ENCODE measurements at regions not wholly inside any gene's neighbourhood (a gene's known extent, or its start where the extent isn't known, plus 50 kb on each side); places are given as distances from the start of the nearest gene placed in this dataset.
A peak's percentile ranks its signal among the peaks of the same experiment; 100 is the strongest.
"Not testable (repeated sequence)": the region's sequence is repeated elsewhere in the genome, so short reads cannot be mapped to it uniquely, and the experiment has no call there.

- no peak for DNase-seq (ENCODE audit: low spot score)
These were observed 104.9 kb downstream of the CDC7 start for GRCh38 chr1:91605566-91605965.

GRCh38 chr1:91606546-91607078, 106.0 kb downstream of the CDC7 start:
- no peak for DNase-seq (ENCODE audit: low spot score)

DNA sequence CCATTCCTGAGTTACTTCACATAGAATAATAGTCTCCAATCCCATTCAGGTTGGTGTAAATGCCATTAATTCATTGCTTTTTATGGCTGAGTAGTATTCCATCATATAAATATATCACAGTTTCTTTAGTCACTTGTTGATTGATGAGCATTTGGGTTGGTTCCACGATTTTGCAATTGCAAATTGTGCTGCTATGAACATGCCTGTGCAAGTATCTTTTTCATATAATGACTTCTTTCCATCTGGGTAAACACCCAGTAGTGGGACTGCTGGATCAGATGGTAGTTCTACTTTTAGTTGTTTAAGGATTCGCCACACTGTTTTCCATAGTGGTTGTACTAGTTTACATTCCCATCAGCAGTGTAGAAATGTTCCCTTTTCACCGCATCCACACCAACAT, 107.0 kb downstream of the CDC7 start:
- DNase-seq (ENCODE audit: low spot score) = not testable (repeated sequence)

GRCh38 chr1:91608876-91609275, 108.2 kb downstream of the CDC7 start:
- DNase-seq (ENCODE audit: low spot score) = no peak

GRCh38 chr1:91609551-91609950, 108.9 kb downstream of the CDC7 start:
- no peak for DNase-seq (ENCODE audit: low spot score)

- no peak for DNase-seq (ENCODE audit: low spot score)
These were observed 109.5 kb downstream of the CDC7 start for GRCh38 chr1:91610102-91610501.

DNA sequence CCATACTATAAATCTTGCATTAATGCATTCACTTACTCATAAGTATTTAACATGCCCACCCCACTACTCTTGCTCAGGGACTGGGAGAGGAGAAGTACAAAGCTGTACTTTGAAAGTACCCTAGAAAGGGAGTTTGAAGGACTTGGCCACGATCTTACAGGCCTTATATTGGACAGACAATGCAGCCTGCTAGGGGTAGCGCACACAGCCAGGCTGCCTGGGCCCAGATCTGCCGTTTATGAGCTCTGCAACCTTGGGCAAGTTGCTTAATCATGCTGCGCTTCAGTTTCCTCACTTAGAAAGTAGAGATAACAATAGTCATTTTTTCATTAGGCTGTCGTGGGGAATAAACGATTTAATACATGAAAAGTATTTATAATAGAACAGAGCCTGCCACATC, 110.1 kb downstream of the CDC7 start:
- no peak for DNase-seq (ENCODE audit: low spot score)

- peak; percentile 71 for DNase-seq (ENCODE audit: low spot score)
These were observed 110.8 kb downstream of the CDC7 start for GRCh38 chr1:91611483-91611917.

GRCh38 chr1:91613595-91613994, 112.9 kb downstream of the CDC7 start:
- DNase-seq (ENCODE audit: low spot score) = no peak

DNA sequence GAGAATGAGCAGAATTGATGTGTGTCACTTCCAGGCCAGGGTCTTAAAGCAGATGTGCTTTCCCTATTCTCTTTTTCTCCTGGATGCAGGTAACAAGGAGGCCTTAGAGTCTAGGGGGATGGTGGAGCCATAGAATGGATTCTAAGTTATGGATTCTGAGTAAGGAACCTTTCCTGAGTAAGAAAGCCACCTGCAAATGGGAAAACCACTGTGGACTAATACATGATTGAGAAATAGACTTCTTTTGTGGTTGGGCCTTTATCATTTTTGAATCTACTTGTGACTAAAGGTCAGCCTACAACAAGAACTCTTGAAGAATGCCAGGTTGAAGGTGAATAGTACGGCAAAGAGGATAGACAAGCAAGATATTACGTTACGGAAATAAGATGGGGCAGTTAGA, 116.1 kb downstream of the CDC7 start:
- DNase-seq (ENCODE audit: low spot score) = no peak

GRCh38 chr1:91617285-91617765, 116.7 kb downstream of the CDC7 start:
- DNase-seq (ENCODE audit: low spot score) = peak; percentile 60

GRCh38 chr1:91619881-91620280, 119.2 kb downstream of the CDC7 start:
- no peak for DNase-seq (ENCODE audit: low spot score)

- DNase-seq (ENCODE audit: low spot score) = no peak
These were observed 120.7 kb downstream of the CDC7 start for GRCh38 chr1:91621360-91621759.

GRCh38 chr1:91621907-91622306, 121.3 kb downstream of the CDC7 start:
- no peak for DNase-seq (ENCODE audit: low spot score)

DNA sequence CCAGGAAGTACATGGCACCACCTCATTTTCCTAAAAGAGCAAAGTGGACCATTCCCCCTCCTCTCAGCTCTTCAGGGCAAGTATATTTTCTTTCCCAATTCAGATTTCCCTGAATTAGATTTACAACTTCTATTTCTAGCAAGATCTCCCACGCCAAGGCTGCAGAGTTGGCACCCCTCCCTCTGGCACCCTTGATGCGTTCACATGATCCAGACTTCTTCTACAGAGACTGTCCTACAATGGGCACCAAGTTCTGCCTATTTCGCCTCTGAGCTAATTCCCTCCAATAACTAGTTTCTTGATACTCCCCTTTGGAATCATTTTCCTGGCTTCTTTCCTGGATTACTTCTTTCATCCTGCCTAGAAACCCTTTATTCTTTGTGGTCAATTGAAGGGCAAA, 122.0 kb downstream of the CDC7 start:
- no peak for DNase-seq (ENCODE audit: low spot score)

DNA sequence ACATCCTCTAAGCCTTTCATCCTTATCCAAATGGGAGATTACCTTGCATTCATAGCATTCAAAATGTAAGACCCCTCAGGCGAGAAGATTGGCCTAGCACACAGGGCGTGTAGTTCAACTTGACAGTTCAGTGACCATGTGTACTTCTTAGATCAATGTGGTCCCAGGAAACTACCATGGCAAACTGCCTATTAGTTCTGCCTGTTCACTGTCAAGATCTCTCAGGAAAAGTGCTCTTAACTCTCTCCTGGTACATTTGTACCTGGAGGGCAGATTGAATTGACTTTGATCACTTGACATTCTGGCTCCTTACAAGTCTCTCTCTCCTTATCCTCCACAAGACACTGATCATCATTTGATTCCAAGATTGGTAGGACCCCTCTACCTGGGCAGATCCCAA, 122.4 kb downstream of the CDC7 start:
- no peak for DNase-seq (ENCODE audit: low spot score)

DNA sequence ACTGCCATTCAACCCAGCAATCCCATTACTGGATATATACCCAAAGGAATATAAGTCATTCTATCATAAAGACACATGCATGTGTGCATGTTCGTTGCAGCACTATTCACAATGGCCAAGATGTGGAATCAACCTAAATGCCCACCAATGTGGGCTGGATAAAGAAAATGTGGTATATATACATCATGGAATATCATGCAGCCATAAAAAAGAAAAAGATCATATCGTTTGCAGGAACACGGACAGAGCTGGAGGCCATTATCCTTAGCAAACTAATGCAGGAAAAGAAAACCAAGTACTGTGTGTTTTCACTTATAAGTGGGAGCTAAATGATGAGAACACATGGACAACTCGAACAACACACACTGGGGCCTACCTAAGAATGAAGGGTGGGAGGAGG, 123.7 kb downstream of the CDC7 start:
- no peak for DNase-seq (ENCODE audit: low spot score)
